HCT116 (cell line): ENCODE measurements at regions not wholly inside any gene's neighbourhood (a gene's known extent, or its start where the extent isn't known, plus 50 kb on each side); places are given as distances from the start of the nearest gene placed in this dataset.

Source experiments
- ATAC-seq: fragments of 200-7000 bp; cut with Tn5 transposase; 2 replicates; pipeline ENCODE4 v1.9.1; 2020; ENCODE audit warnings: mild to moderate bottlenecking, moderate library complexity
- BruUV-seq: library from RNA; stranded (reverse); fragments of 400-500 nt; replicated peaks from 2 replicates; lab custom pipeline; 2021; lab: Mats Ljungman, UMichigan
- CTCF ChIA-PET: fragments of 300-600 bp; sonication (Branson Sonifier 250); formaldehyde crosslinking; loops from one replicate; lab custom pipeline; 2021; ENCODE audit warnings: antibody characterized with exemption; lab: Charles Lee
- POLR2A ChIA-PET: fragments of 300-600, 350-600 bp; sonication (Branson Sonifier 250); formaldehyde crosslinking; loops from one replicate; lab custom pipeline; 2021; ENCODE audit warnings: antibody characterized with exemption; lab: Charles Lee
- RAD21 ChIA-PET, 2 experiments: fragments of 300-600 bp; sonication (Branson Sonifier 250); formaldehyde crosslinking; loops; one replicate each; lab custom pipeline; 2023; ENCODE audit warnings: low total read pairs in 2 of 2; ENCODE audit not compliant: uncharacterized antibody in 2 of 2, unreplicated experiment in 2 of 2, low non-redundant PET in 1 of 2; lab: Charles Lee
- DNase-seq: peaks from one replicate; pipeline ENCODE4 v3.0.0-alpha.2; 2010; ENCODE audit warnings: low read depth, low spot score
- H2AFZ ChIP-seq: fragments of 200-600 bp; shearing (Covaris generic), sonication (generic); 2 replicates; pipeline ENCODE4 v1.6.1; 2017; ENCODE audit warnings: low read depth, mixed run types, mixed read lengths, antibody characterized with exemption, low read length; ENCODE audit not compliant: poor library complexity, severe bottlenecking
- H3K27ac ChIP-seq: 2 replicates; pipeline ENCODE4 v1.5.1; 2012; ENCODE audit warnings: low read depth, low read length
- H3K27me3 ChIP-seq: fragments of 200-600 bp; sonication (generic); 2 replicates; pipeline ENCODE4 v1.6.1; 2016; ENCODE audit warnings: mixed run types, low read length, mixed read lengths; ENCODE audit not compliant: insufficient read depth
- H3K36me3 ChIP-seq, 2 experiments: fragments of 200-500 bp in 1 of 2; fragments of 200-600 bp in 1 of 2; sonication (Bioruptor generic) in 1 of 2; sonication (generic) in 1 of 2; 2 replicates each; pipeline versions ENCODE4 v1.5.1 to v1.6.1; 2014 to 2016; ENCODE audit warnings: low read length in 2 of 2, inconsistent platforms in 1 of 2, mixed read lengths in 1 of 2, mixed run types in 1 of 2; ENCODE audit not compliant: insufficient read depth in 2 of 2, control insufficient read depth in 1 of 2
- H3K4me1 ChIP-seq, 2 experiments: fragments of 200-600 bp in 1 of 2; sonication (generic) in 1 of 2; 2 replicates each; pipeline versions ENCODE4 v1.5.1 to v1.6.1; 2012 to 2017; ENCODE audit warnings: low read length in 2 of 2, inconsistent platforms in 1 of 2, mild to moderate bottlenecking in 1 of 2, mixed read lengths in 1 of 2, mixed run types in 1 of 2, moderate library complexity in 1 of 2; ENCODE audit not compliant: insufficient read depth in 2 of 2, control insufficient read depth in 1 of 2
- H3K4me2 ChIP-seq: fragments of 200-600 bp; sonication (generic); 2 replicates; pipeline ENCODE4 v1.6.1; 2017; ENCODE audit warnings: mixed run types, low read length, mixed read lengths
- H3K4me3 ChIP-seq, 2 experiments: fragments of 200-600 bp in 1 of 2; sonication (generic) in 1 of 2; replicated peaks in 1 of 2; 2 replicates each; pipeline ENCODE4 v1.5.1; 2011 to 2016; ENCODE audit warnings: low read length in 2 of 2, control low read depth in 1 of 2, low read depth in 1 of 2, mild to moderate bottlenecking in 1 of 2, mixed read lengths in 1 of 2, mixed run types in 1 of 2
- H3K79me2 ChIP-seq: fragments of 200-600 bp; sonication (generic); 2 replicates; pipeline ENCODE4 v1.6.1; 2017; ENCODE audit warnings: mild to moderate bottlenecking, mixed run types, low read length, moderate library complexity, mixed read lengths; ENCODE audit not compliant: insufficient read depth
- H3K9ac ChIP-seq: fragments of 200-600 bp; sonication (generic); 2 replicates; pipeline ENCODE4 v1.6.1; 2016; ENCODE audit warnings: low read length, mixed read lengths
- H3K9me2 ChIP-seq: fragments of 200-600 bp; sonication (generic), shearing (Covaris generic); 2 replicates; pipeline ENCODE4 v1.6.1; 2017; ENCODE audit warnings: mixed run types, mild to moderate bottlenecking, moderate library complexity; ENCODE audit not compliant: insufficient read depth
- H3K9me3 ChIP-seq, 2 experiments: fragments of 200-500 bp in 1 of 2; fragments of 200-600 bp in 1 of 2; sonication (Bioruptor generic) in 1 of 2; sonication (generic) in 1 of 2; 2 replicates each; pipeline ENCODE4 v1.6.1; 2014 to 2017; ENCODE audit warnings: low read length in 2 of 2, mixed read lengths in 2 of 2, inconsistent platforms in 1 of 2, low read depth in 1 of 2, mild to moderate bottlenecking in 1 of 2, mixed run types in 1 of 2, moderate library complexity in 1 of 2; ENCODE audit not compliant: control insufficient read depth in 1 of 2, insufficient read depth in 1 of 2
- H4K20me1 ChIP-seq: fragments of 200-600 bp; sonication (generic), shearing (Covaris generic); 2 replicates; pipeline ENCODE4 v1.6.1; 2017; ENCODE audit warnings: mixed run types, mild to moderate bottlenecking, moderate library complexity; ENCODE audit not compliant: insufficient read depth
- ATF3 ChIP-seq: IDR thresholded peaks from 2 replicates; pipeline ENCODE4 v1.6.1; 2012
- CBX3 ChIP-seq: IDR thresholded peaks from 2 replicates; pipeline ENCODE4 v1.6.1; 2012; ENCODE audit warnings: low read depth
- CEBPB ChIP-seq: IDR thresholded peaks from 2 replicates; pipeline ENCODE4 v1.6.1; 2012; ENCODE audit warnings: low read depth
- EGR1 ChIP-seq: IDR thresholded peaks from 2 replicates; pipeline ENCODE4 v1.6.1; 2012; ENCODE audit warnings: low read depth
- EZH2 ChIP-seq: fragments of 200-600 bp; sonication (generic); IDR thresholded peaks from 2 replicates; pipeline ENCODE4 v1.6.1; 2017; ENCODE audit warnings: antibody characterized with exemption, mixed run types
- EZH2phosphoT487 ChIP-seq: fragments of 200-600 bp; IDR thresholded peaks from 2 replicates; pipeline ENCODE4 v1.6.1; 2018; ENCODE audit warnings: antibody characterized with exemption, borderline replicate concordance
- FOSL1 ChIP-seq: IDR thresholded peaks from 2 replicates; pipeline ENCODE4 v1.6.1; 2012; ENCODE audit warnings: low read depth
- MAX ChIP-seq: IDR thresholded peaks from 2 replicates; pipeline ENCODE4 v1.6.1; 2012
- POLR2A ChIP-seq: IDR thresholded peaks from 2 replicates; pipeline ENCODE4 v1.7.0; 2011; ENCODE audit warnings: borderline replicate concordance; ENCODE audit not compliant: insufficient read depth, insufficient read length; ENCODE audit errors: extremely low read depth
- POLR2AphosphoS5 ChIP-seq: IDR thresholded peaks from 2 replicates; pipeline ENCODE4 v1.6.1; 2011; ENCODE audit warnings: mild to moderate bottlenecking, low read depth, low read length, moderate library complexity
- REST ChIP-seq: IDR thresholded peaks from 2 replicates; pipeline ENCODE4 v1.6.1; 2012; ENCODE audit warnings: low read depth
- SIN3A ChIP-seq: IDR thresholded peaks from 2 replicates; pipeline ENCODE4 v1.6.1; 2012; ENCODE audit warnings: low read depth
- SRF ChIP-seq: IDR thresholded peaks from 2 replicates; pipeline ENCODE4 v1.6.1; 2012; ENCODE audit warnings: low read depth
- TCF7L2 ChIP-seq: IDR thresholded peaks from 2 replicates; pipeline ENCODE4 v1.7.0; 2011; ENCODE audit warnings: borderline replicate concordance, inconsistent platforms; ENCODE audit not compliant: insufficient read depth, insufficient read length; ENCODE audit errors: extremely low read depth
- YY1 ChIP-seq: IDR thresholded peaks from 2 replicates; pipeline ENCODE4 v1.6.1; 2011; ENCODE audit warnings: low read length, low read depth, moderate library complexity, mild to moderate bottlenecking; ENCODE audit not compliant: insufficient replicate concordance; ENCODE audit errors: extremely low read depth
- ZBTB33 ChIP-seq: IDR thresholded peaks from 2 replicates; pipeline ENCODE4 v1.6.1; 2011; ENCODE audit warnings: mild to moderate bottlenecking, low read length, moderate library complexity; ENCODE audit not compliant: insufficient replicate concordance; ENCODE audit errors: extremely low read depth
- ZNF274 ChIP-seq: fragments of 200-500 bp; sonication (Bioruptor generic); IDR thresholded peaks from 2 replicates; pipeline ENCODE4 v1.6.1; 2014; ENCODE audit warnings: mild to moderate bottlenecking, low read depth, low read length, inconsistent platforms
- intact Hi-C: fragments of 100-400 bp; cut with micrococcal nuclease; formaldehyde crosslinking; loops from 2 replicates; pipeline ENCODE4 v1.10.0; 2022

- Histone ChIP-seq H3K27ac (no peak overlapping the region), H3K9me3 (no peaks in the 10 kb centered on the region), H3K4me3 (no peak overlapping the region), H3K4me2 (no peak overlapping the region), H3K9ac (no peak overlapping the region), H3K36me3 (no peaks in the 10 kb centered on the region), H3K27me3 (peaks cover 4% of the 10 kb centered on the region; the same call in 1 of the 2 replicates), H3K4me1 (no peaks in the 10 kb centered on the region), H4K20me1 (no peaks in the 10 kb centered on the region), H2AFZ (no peak overlapping the region), H3K9me2 (no peaks in the 10 kb centered on the region), H3K79me2 (no peaks in the 10 kb centered on the region)
- POLR2A ChIA-PET: no interaction called here
- TF ChIP-seq POLR2AphosphoS5: no peak
- TF ChIP-seq REST: no peak
- no peak for TF ChIP-seq MAX
- no peak for TF ChIP-seq SIN3A
- TF ChIP-seq CEBPB: no peak
- TF ChIP-seq YY1: no peak
- no peak for TF ChIP-seq EZH2phosphoT487
- no peak for TF ChIP-seq SRF
- TF ChIP-seq EZH2: no peak
- TF ChIP-seq FOSL1: no peak
- no peak for TF ChIP-seq TCF7L2
- no peak for TF ChIP-seq ZNF274
- no peak for TF ChIP-seq POLR2A
- TF ChIP-seq EGR1: no peak
- TF ChIP-seq ZBTB33: no peak
- TF ChIP-seq ATF3: no peak
- TF ChIP-seq CBX3: no peak
- intact Hi-C loops: no loop called here
- DNase-seq (no peak), ATAC-seq (no peak)
- CTCF ChIA-PET: no interaction called here
- RAD21 ChIA-PET: no interaction called here
- BruUV-seq: no TSS peak
These were observed 445.5 kb downstream of the HAPSTR1 start for GRCh38 chr16:9536905-9537304.
